HCT116 (cell line): ENCODE measurements at regions not wholly inside any gene's neighbourhood (a gene's known extent, or its start where the extent isn't known, plus 50 kb on each side); places are given as distances from the start of the nearest gene placed in this dataset.

Experiments used
- ATAC-seq: fragments of 200-7000 bp; cut with Tn5 transposase; 2 replicates; pipeline ENCODE4 v1.9.1; 2020; ENCODE audit warnings: mild to moderate bottlenecking, moderate library complexity
- BruUV-seq: library from RNA; stranded (reverse); fragments of 400-500 nt; replicated peaks from 2 replicates; lab custom pipeline; 2021; lab: Mats Ljungman, UMichigan
- CTCF ChIA-PET: fragments of 300-600 bp; sonication (Branson Sonifier 250); formaldehyde crosslinking; loops from one replicate; lab custom pipeline; 2021; ENCODE audit warnings: antibody characterized with exemption; lab: Charles Lee
- POLR2A ChIA-PET: fragments of 300-600, 350-600 bp; sonication (Branson Sonifier 250); formaldehyde crosslinking; loops from one replicate; lab custom pipeline; 2021; ENCODE audit warnings: antibody characterized with exemption; lab: Charles Lee
- RAD21 ChIA-PET, 2 experiments: fragments of 300-600 bp; sonication (Branson Sonifier 250); formaldehyde crosslinking; loops; one replicate each; lab custom pipeline; 2023; ENCODE audit warnings: low total read pairs in 2 of 2; ENCODE audit not compliant: uncharacterized antibody in 2 of 2, unreplicated experiment in 2 of 2, low non-redundant PET in 1 of 2; lab: Charles Lee
- DNase-seq: peaks from one replicate; pipeline ENCODE4 v3.0.0-alpha.2; 2010; ENCODE audit warnings: low read depth, low spot score
- H2AFZ ChIP-seq: fragments of 200-600 bp; shearing (Covaris generic), sonication (generic); 2 replicates; pipeline ENCODE4 v1.6.1; 2017; ENCODE audit warnings: low read depth, mixed run types, mixed read lengths, antibody characterized with exemption, low read length; ENCODE audit not compliant: poor library complexity, severe bottlenecking
- H3K27ac ChIP-seq: 2 replicates; pipeline ENCODE4 v1.5.1; 2012; ENCODE audit warnings: low read depth, low read length
- H3K27me3 ChIP-seq: fragments of 200-600 bp; sonication (generic); 2 replicates; pipeline ENCODE4 v1.6.1; 2016; ENCODE audit warnings: mixed run types, low read length, mixed read lengths; ENCODE audit not compliant: insufficient read depth
- H3K36me3 ChIP-seq, 2 experiments: fragments of 200-500 bp in 1 of 2; fragments of 200-600 bp in 1 of 2; sonication (Bioruptor generic) in 1 of 2; sonication (generic) in 1 of 2; 2 replicates each; pipeline versions ENCODE4 v1.5.1 to v1.6.1; 2014 to 2016; ENCODE audit warnings: low read length in 2 of 2, inconsistent platforms in 1 of 2, mixed read lengths in 1 of 2, mixed run types in 1 of 2; ENCODE audit not compliant: insufficient read depth in 2 of 2, control insufficient read depth in 1 of 2
- H3K4me1 ChIP-seq, 2 experiments: fragments of 200-600 bp in 1 of 2; sonication (generic) in 1 of 2; 2 replicates each; pipeline versions ENCODE4 v1.5.1 to v1.6.1; 2012 to 2017; ENCODE audit warnings: low read length in 2 of 2, inconsistent platforms in 1 of 2, mild to moderate bottlenecking in 1 of 2, mixed read lengths in 1 of 2, mixed run types in 1 of 2, moderate library complexity in 1 of 2; ENCODE audit not compliant: insufficient read depth in 2 of 2, control insufficient read depth in 1 of 2
- H3K4me2 ChIP-seq: fragments of 200-600 bp; sonication (generic); 2 replicates; pipeline ENCODE4 v1.6.1; 2017; ENCODE audit warnings: mixed run types, low read length, mixed read lengths
- H3K4me3 ChIP-seq, 2 experiments: fragments of 200-600 bp in 1 of 2; sonication (generic) in 1 of 2; replicated peaks in 1 of 2; 2 replicates each; pipeline ENCODE4 v1.5.1; 2011 to 2016; ENCODE audit warnings: low read length in 2 of 2, control low read depth in 1 of 2, low read depth in 1 of 2, mild to moderate bottlenecking in 1 of 2, mixed read lengths in 1 of 2, mixed run types in 1 of 2
- H3K79me2 ChIP-seq: fragments of 200-600 bp; sonication (generic); 2 replicates; pipeline ENCODE4 v1.6.1; 2017; ENCODE audit warnings: mild to moderate bottlenecking, mixed run types, low read length, moderate library complexity, mixed read lengths; ENCODE audit not compliant: insufficient read depth
- H3K9ac ChIP-seq: fragments of 200-600 bp; sonication (generic); 2 replicates; pipeline ENCODE4 v1.6.1; 2016; ENCODE audit warnings: low read length, mixed read lengths
- H3K9me2 ChIP-seq: fragments of 200-600 bp; sonication (generic), shearing (Covaris generic); 2 replicates; pipeline ENCODE4 v1.6.1; 2017; ENCODE audit warnings: mixed run types, mild to moderate bottlenecking, moderate library complexity; ENCODE audit not compliant: insufficient read depth
- H3K9me3 ChIP-seq, 2 experiments: fragments of 200-500 bp in 1 of 2; fragments of 200-600 bp in 1 of 2; sonication (Bioruptor generic) in 1 of 2; sonication (generic) in 1 of 2; 2 replicates each; pipeline ENCODE4 v1.6.1; 2014 to 2017; ENCODE audit warnings: low read length in 2 of 2, mixed read lengths in 2 of 2, inconsistent platforms in 1 of 2, low read depth in 1 of 2, mild to moderate bottlenecking in 1 of 2, mixed run types in 1 of 2, moderate library complexity in 1 of 2; ENCODE audit not compliant: control insufficient read depth in 1 of 2, insufficient read depth in 1 of 2
- H4K20me1 ChIP-seq: fragments of 200-600 bp; sonication (generic), shearing (Covaris generic); 2 replicates; pipeline ENCODE4 v1.6.1; 2017; ENCODE audit warnings: mixed run types, mild to moderate bottlenecking, moderate library complexity; ENCODE audit not compliant: insufficient read depth
- CEBPB ChIP-seq: IDR thresholded peaks from 2 replicates; pipeline ENCODE4 v1.6.1; 2012; ENCODE audit warnings: low read depth
- CTCF ChIP-seq, 3 experiments: fragments of 200-600 bp in 1 of 3; sonication (generic) in 1 of 3; IDR thresholded peaks in 2 of 3; conservative IDR thresholded peaks in 1 of 3; 2 replicates each; pipeline ENCODE4 v1.5.1; 2012 to 2017; ENCODE audit warnings: low read depth in 2 of 3, low read length in 2 of 3, antibody characterized with exemption in 1 of 3, borderline replicate concordance in 1 of 3, control low read depth in 1 of 3, mild to moderate bottlenecking in 1 of 3, mixed read lengths in 1 of 3, mixed run types in 1 of 3, moderate library complexity in 1 of 3; ENCODE audit not compliant: insufficient read depth in 1 of 3
- EGR1 ChIP-seq: IDR thresholded peaks from 2 replicates; pipeline ENCODE4 v1.6.1; 2012; ENCODE audit warnings: low read depth
- ELF1 ChIP-seq: IDR thresholded peaks from 2 replicates; pipeline ENCODE4 v1.6.1; 2012; ENCODE audit warnings: low read depth, borderline replicate concordance
- EZH2phosphoT487 ChIP-seq: fragments of 200-600 bp; IDR thresholded peaks from 2 replicates; pipeline ENCODE4 v1.6.1; 2018; ENCODE audit warnings: antibody characterized with exemption, borderline replicate concordance
- JUND ChIP-seq: IDR thresholded peaks from 2 replicates; pipeline ENCODE4 v1.6.1; 2012
- MAX ChIP-seq: IDR thresholded peaks from 2 replicates; pipeline ENCODE4 v1.6.1; 2012
- POLR2A ChIP-seq: IDR thresholded peaks from 2 replicates; pipeline ENCODE4 v1.7.0; 2011; ENCODE audit warnings: borderline replicate concordance; ENCODE audit not compliant: insufficient read depth, insufficient read length; ENCODE audit errors: extremely low read depth
- POLR2AphosphoS5 ChIP-seq: IDR thresholded peaks from 2 replicates; pipeline ENCODE4 v1.6.1; 2011; ENCODE audit warnings: mild to moderate bottlenecking, low read depth, low read length, moderate library complexity
- RAD21 ChIP-seq: IDR thresholded peaks from 2 replicates; pipeline ENCODE4 v1.6.1; 2012; ENCODE audit warnings: low read depth, mild to moderate bottlenecking
- REST ChIP-seq: IDR thresholded peaks from 2 replicates; pipeline ENCODE4 v1.6.1; 2012; ENCODE audit warnings: low read depth
- SIN3A ChIP-seq: IDR thresholded peaks from 2 replicates; pipeline ENCODE4 v1.6.1; 2012; ENCODE audit warnings: low read depth
- SP1 ChIP-seq: IDR thresholded peaks from 2 replicates; pipeline ENCODE4 v1.6.1; 2012; ENCODE audit warnings: low read depth
- TCF7L2 ChIP-seq: IDR thresholded peaks from 2 replicates; pipeline ENCODE4 v1.7.0; 2011; ENCODE audit warnings: borderline replicate concordance, inconsistent platforms; ENCODE audit not compliant: insufficient read depth, insufficient read length; ENCODE audit errors: extremely low read depth
- intact Hi-C: fragments of 100-400 bp; cut with micrococcal nuclease; formaldehyde crosslinking; loops from 2 replicates; pipeline ENCODE4 v1.10.0; 2022

DNA sequence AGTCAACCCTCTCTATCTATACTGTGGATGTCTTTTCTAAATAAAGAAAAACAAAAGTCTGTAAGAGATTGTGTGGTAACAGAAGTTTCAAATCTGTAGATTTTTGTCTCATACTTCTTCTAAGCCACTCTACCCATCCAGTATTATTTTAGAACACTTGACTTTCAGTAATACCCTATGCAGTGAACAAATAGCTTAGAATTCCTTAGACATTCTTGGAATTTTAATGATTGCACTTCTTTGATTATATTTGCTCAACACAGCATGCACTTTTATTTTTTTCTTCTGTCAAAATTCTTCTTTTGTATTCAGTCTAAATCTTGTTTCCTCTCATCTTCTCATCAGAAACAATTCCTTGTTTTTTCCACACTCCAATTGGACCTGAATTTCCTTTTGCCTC, 1080.2 kb downstream of the SUCLG1 start:
- no peaks in the 10 kb centered on the region; the same call in 1 of the 2 replicates for H3K9me2 ChIP-seq
- ChIA-PET CTCF (no interaction called here), RAD21 (no interaction called here), POLR2A (no interaction called here)
- no peak overlapping the region for H3K9ac ChIP-seq
- H3K9me3 ChIP-seq, result no peaks in the 10 kb centered on the region
- H4K20me1 ChIP-seq, result no peaks in the 10 kb centered on the region
- no peaks in the 10 kb centered on the region for H3K4me1 ChIP-seq
- H3K79me2 ChIP-seq, result no peaks in the 10 kb centered on the region
- H3K27me3 ChIP-seq, result no peaks in the 10 kb centered on the region
- H3K4me2 ChIP-seq, result no peak overlapping the region
- H2AFZ ChIP-seq, result no peak overlapping the region
- no peak overlapping the region for H3K27ac ChIP-seq
- no peak for DNase-seq
- no peak for ATAC-seq
- no peak for TF ChIP-seq SP1
- no peak for TF ChIP-seq REST
- TF ChIP-seq JUND, result no peak
- no peak for TF ChIP-seq CEBPB
- no peak for TF ChIP-seq POLR2AphosphoS5
- no peak for TF ChIP-seq SIN3A
- TF ChIP-seq EZH2phosphoT487, result no peak
- no peak for TF ChIP-seq TCF7L2
- no peak for TF ChIP-seq RAD21
- TF ChIP-seq POLR2A, result no peak
- TF ChIP-seq EGR1, result no peak
- TF ChIP-seq CTCF (IDR thresholded peaks at IDR 0.05 in 2 of 3, conservative IDR thresholded peaks at IDR 0.05 in 1 of 3; ENCODE audit: borderline replicate concordance in 1 of 3, insufficient read depth in 1 of 3, low read depth in 2 of 3, low read length in 2 of 3), result no peak
- TF ChIP-seq ELF1, result no peak
- TF ChIP-seq MAX, result no peak
- no peaks in the 10 kb centered on the region for H3K36me3 ChIP-seq
- no TSS peak for BruUV-seq
- intact Hi-C loops, result no loop called here
- H3K4me3 ChIP-seq, result no peak overlapping the region
